Skeletal muscle tissue (tissue), 3 donors: ENCODE measurements at regions not wholly inside any gene's neighbourhood (a gene's known extent, or its start where the extent isn't known, plus 50 kb on each side); places are given as distances from the start of the nearest gene placed in this dataset.

Source experiments
- H3K27ac ChIP-seq: one replicate; pipeline ENCODE4 v1.7.0; 2013; ENCODE audit warnings: mild to moderate bottlenecking, low read depth, low read length, inconsistent platforms
- H3K27me3 ChIP-seq, 3 donors: one replicate each; pipeline ENCODE4 v1.7.0; 2013; ENCODE audit warnings: low read length in 3 of 3; ENCODE audit not compliant: control insufficient read depth in 3 of 3, insufficient read depth in 3 of 3
- H3K36me3 ChIP-seq, 3 donors: one replicate each; pipeline ENCODE4 v1.7.0; 2013; ENCODE audit warnings: low read length in 3 of 3; ENCODE audit not compliant: control insufficient read depth in 3 of 3, insufficient read depth in 3 of 3
- H3K4me1 ChIP-seq, 3 donors: one replicate each; pipeline ENCODE4 v1.7.0; 2013; ENCODE audit warnings: low read length in 3 of 3, mild to moderate bottlenecking in 3 of 3; ENCODE audit not compliant: control insufficient read depth in 3 of 3, insufficient read depth in 3 of 3
- H3K4me3 ChIP-seq, 3 donors: one replicate each; pipeline ENCODE4 v1.7.0; 2013; ENCODE audit warnings: low read length in 3 of 3
- H3K9ac ChIP-seq, 3 donors: one replicate each; pipeline ENCODE4 v1.7.0; 2013; ENCODE audit warnings: low read length in 3 of 3, mild to moderate bottlenecking in 3 of 3, moderate library complexity in 2 of 3, low read depth in 1 of 3
- H3K9me3 ChIP-seq, 3 donors: one replicate each; pipeline ENCODE4 v1.7.0; 2013; ENCODE audit warnings: low read length in 3 of 3; ENCODE audit not compliant: control insufficient read depth in 3 of 3
- donor health status: Osteomylitis.

DNA sequence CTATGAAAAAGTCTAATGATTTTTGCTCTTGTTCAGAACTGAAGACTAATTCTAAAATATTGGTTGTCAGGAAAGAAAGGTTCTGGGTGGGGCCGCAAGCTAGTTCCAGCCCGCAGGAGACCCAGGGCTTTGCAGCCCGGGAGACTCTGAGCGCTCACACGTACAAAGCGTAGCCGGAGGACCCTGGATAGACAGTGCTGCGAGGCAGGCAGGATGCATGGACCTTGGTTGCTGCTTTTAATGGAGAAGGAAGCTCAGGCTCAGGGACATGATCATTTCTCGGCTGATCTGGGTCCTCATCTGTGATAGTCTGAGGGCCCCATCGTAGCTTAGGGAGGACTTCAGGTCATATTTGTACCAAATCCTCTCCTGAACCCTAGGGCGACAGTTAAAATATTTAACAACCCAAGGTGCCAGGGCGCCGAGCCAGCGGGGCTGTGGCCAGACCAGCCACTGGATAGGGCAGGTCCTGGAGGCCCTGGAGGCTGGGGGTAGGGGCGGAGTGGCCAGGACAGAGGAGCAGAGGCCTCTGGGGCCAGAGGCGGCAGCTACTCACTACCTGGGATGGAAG is 70.1 kb upstream of the UNC5A start:
- H3K9ac ChIP-seq = no peak overlapping the region
- H3K27me3 ChIP-seq = peaks cover 81 to 96% (median 92%) of the 10 kb centered on the region in 3 donors
- no peak overlapping the region for H3K27ac ChIP-seq
- H3K36me3 ChIP-seq = no peaks in the 10 kb centered on the region
- H3K4me1 ChIP-seq = peaks cover 0 to 3% (median 2%) of the 10 kb centered on the region in 3 donors
- H3K4me3 ChIP-seq = no peak overlapping the region
- H3K9me3 ChIP-seq = no peaks in the 10 kb centered on the region

GRCh38 chr5:176740702-176741496 is 69.5 kb upstream of the UNC5A start:
- H3K9me3 ChIP-seq = no peaks in the 10 kb centered on the region
- H3K9ac ChIP-seq = no peak overlapping the region
- H3K27me3 ChIP-seq = peaks cover 81 to 94% (median 89%) of the 10 kb centered on the region in 3 donors
- peaks cover 0 to 3% (median 2%) of the 10 kb centered on the region in 3 donors for H3K4me1 ChIP-seq
- H3K36me3 ChIP-seq = no peaks in the 10 kb centered on the region
- H3K4me3 ChIP-seq = no peak overlapping the region
- no peak overlapping the region for H3K27ac ChIP-seq

DNA sequence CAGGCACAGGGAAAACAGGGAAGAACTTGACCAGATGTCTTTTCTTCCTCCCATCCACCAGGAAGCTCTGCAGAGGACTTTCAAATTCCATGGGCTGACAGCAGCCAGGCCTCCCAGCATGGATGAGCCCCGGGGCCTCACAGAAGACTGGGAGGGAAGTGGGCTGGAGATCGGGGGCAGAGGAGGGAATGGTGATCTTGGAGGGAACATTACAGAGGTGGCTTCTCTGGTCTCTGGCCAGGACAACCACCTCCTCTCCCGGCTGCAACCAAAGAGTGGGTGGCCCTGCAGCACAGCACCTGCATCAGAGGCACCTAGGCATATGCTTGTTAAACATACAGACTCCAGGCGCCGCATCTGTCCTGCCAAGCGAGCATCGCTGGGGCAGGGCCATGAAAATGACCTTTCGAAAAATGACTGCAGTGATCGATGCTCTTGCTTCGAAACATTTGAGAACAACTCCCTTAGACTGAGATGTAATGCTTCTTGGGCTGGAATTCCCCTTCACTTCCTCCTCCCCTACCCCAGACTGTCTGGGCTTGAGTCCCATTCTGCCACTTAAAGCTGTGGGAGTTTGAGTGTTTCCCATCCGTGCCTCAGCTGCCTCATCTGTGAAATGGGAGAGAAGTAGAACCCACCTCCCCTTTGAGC is 68.7 kb upstream of the UNC5A start:
- H3K27ac ChIP-seq = no peak overlapping the region
- H3K27me3 ChIP-seq = peaks cover 78 to 93% (median 87%) of the 10 kb centered on the region in 3 donors
- no peaks in the 10 kb centered on the region for H3K36me3 ChIP-seq
- H3K4me3 ChIP-seq = no peak overlapping the region
- no peaks in the 10 kb centered on the region for H3K9me3 ChIP-seq
- peaks cover 0 to 3% (median 2%) of the 10 kb centered on the region in 3 donors for H3K4me1 ChIP-seq
- H3K9ac ChIP-seq = no peak overlapping the region

GRCh38 chr5:176742246-176743105 is 67.9 kb upstream of the UNC5A start:
- Histone ChIP-seq H3K9me3 (no peaks in the 10 kb centered on the region), H3K4me3 (no peak overlapping the region), H3K4me1 (peaks cover 0 to 3% (median 2%) of the 10 kb centered on the region in 3 donors), H3K27me3 (peaks cover 78 to 92% (median 83%) of the 10 kb centered on the region in 3 donors), H3K27ac (no peak overlapping the region), H3K36me3 (no peaks in the 10 kb centered on the region), H3K9ac (no peak overlapping the region)

- H3K27me3 ChIP-seq = peaks cover 82 to 92% (median 84%) of the 10 kb centered on the region in 3 donors
- H3K27ac ChIP-seq = no peak overlapping the region
- no peak overlapping the region for H3K9ac ChIP-seq
- no peaks in the 10 kb centered on the region for H3K9me3 ChIP-seq
- H3K36me3 ChIP-seq = no peaks in the 10 kb centered on the region
- H3K4me1 ChIP-seq = peaks cover 0 to 3% (median 2%) of the 10 kb centered on the region in 3 donors
- no peak overlapping the region for H3K4me3 ChIP-seq
Observed at GRCh38 chr5:176743136-176743861, 67.1 kb upstream of the UNC5A start.

- H3K36me3 ChIP-seq = no peaks in the 10 kb centered on the region
- H3K4me3 ChIP-seq = no peak overlapping the region
- H3K4me1 ChIP-seq = peaks cover 0 to 3% (median 2%) of the 10 kb centered on the region in 3 donors
- no peak overlapping the region for H3K27ac ChIP-seq
- H3K27me3 ChIP-seq = peaks cover 84 to 89% (median 84%) of the 10 kb centered on the region in 3 donors
- no peak overlapping the region for H3K9ac ChIP-seq
- no peaks in the 10 kb centered on the region for H3K9me3 ChIP-seq
Observed at GRCh38 chr5:176743868-176744583, 66.3 kb upstream of the UNC5A start.

- no peaks in the 10 kb centered on the region for H3K36me3 ChIP-seq
- peaks cover 85 to 89% (median 87%) of the 10 kb centered on the region in 3 donors for H3K27me3 ChIP-seq
- H3K27ac ChIP-seq = no peak overlapping the region
- H3K4me1 ChIP-seq = peaks cover 0 to 3% (median 2%) of the 10 kb centered on the region in 3 donors
- no peak overlapping the region for H3K9ac ChIP-seq
- no peaks in the 10 kb centered on the region for H3K9me3 ChIP-seq
- H3K4me3 ChIP-seq = no peak overlapping the region
Observed at GRCh38 chr5:176744584-176744965, 65.8 kb upstream of the UNC5A start.

- H3K27me3 ChIP-seq = peaks cover 56 to 72% (median 69%) of the 10 kb centered on the region in 3 donors
- H3K36me3 ChIP-seq = no peaks in the 10 kb centered on the region
- H3K9me3 ChIP-seq = peaks cover 0 to 2% (median 0%) of the 10 kb centered on the region in 3 donors
- no peak overlapping the region for H3K27ac ChIP-seq
- H3K4me1 ChIP-seq = peaks cover 0 to 3% (median 2%) of the 10 kb centered on the region in 3 donors
- no peak overlapping the region for H3K9ac ChIP-seq
- no peak overlapping the region for H3K4me3 ChIP-seq
Observed at GRCh38 chr5:176747670-176748072, 62.7 kb upstream of the UNC5A start.
